AG04450 (cell line): ENCODE measurements at regions not wholly inside any gene's neighbourhood (a gene's known extent, or its start where the extent isn't known, plus 50 kb on each side); places are given as distances from the start of the nearest gene placed in this dataset.

ENCODE experiments used
- CTCF ChIA-PET: fragments of 300-600, 350-600 bp; formaldehyde crosslinking; extraction: SDS; loops from one replicate; lab custom pipeline; 2022; ENCODE audit warnings: antibody characterized with exemption, inconsistent platforms; lab: Charles Lee
- POLR2A ChIA-PET: fragments of 350-600 bp; formaldehyde crosslinking; extraction: SDS; loops from one replicate; lab custom pipeline; 2021; ENCODE audit warnings: antibody characterized with exemption, inconsistent platforms; lab: Yijun Ruan, JAX
- DNase-seq: peaks from one replicate; pipeline ENCODE4 v3.0.0-alpha.2; 2011; ENCODE audit warnings: low read depth, low spot score
- H3K27ac ChIP-seq: one replicate; pipeline ENCODE4 v1.5.1; 2012; ENCODE audit warnings: low read depth, low read length, control low read depth
- H3K27me3 ChIP-seq: one replicate; pipeline ENCODE4 v1.6.0; 2012; ENCODE audit warnings: low read length; ENCODE audit not compliant: control insufficient read depth, insufficient read depth
- H3K4me3 ChIP-seq: 2 replicates; pipeline ENCODE4 v1.5.1; 2011; ENCODE audit warnings: mild to moderate bottlenecking, low read depth, low read length, control low read depth
- H3K9me3 ChIP-seq: 2 replicates; pipeline ENCODE4 v1.5.1; 2012; ENCODE audit warnings: low read length; ENCODE audit not compliant: control insufficient read depth, insufficient read depth
- TF ChIP-seq, protein P1 (sequence below): IDR thresholded peaks from 2 replicates; pipeline ENCODE4 v1.5.1; 2011; ENCODE audit warnings: low read depth, low read length, control low read depth, inconsistent platforms

DNA sequence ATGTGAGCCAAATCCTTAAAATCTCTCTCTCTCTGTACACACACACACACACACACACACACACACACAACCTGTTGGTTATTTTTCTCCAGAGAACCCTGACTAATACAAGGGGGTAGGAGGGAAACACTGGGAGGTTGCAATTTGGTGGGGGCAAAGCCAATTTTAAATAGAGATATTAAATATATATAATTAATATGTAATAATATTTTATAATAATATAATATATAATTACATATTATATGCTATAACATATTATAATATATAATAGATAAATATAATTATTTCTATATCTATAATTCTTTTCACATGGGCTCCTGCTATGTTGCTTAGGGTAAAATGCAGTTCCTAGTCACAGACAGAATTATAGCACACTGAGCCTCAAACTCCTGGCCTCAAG lies 1354.2 kb downstream of the FSTL5 start:
- no peak overlapping the region for H3K27ac ChIP-seq
- no peaks in the 10 kb centered on the region for H3K27me3 ChIP-seq
- no peaks in the 10 kb centered on the region for H3K9me3 ChIP-seq
- H3K4me3 ChIP-seq: no peak overlapping the region
- CTCF ChIA-PET: no interaction called here
- DNase-seq: no peak
- POLR2A ChIA-PET: no interaction called here
- TF ChIP-seq, protein P1, sequence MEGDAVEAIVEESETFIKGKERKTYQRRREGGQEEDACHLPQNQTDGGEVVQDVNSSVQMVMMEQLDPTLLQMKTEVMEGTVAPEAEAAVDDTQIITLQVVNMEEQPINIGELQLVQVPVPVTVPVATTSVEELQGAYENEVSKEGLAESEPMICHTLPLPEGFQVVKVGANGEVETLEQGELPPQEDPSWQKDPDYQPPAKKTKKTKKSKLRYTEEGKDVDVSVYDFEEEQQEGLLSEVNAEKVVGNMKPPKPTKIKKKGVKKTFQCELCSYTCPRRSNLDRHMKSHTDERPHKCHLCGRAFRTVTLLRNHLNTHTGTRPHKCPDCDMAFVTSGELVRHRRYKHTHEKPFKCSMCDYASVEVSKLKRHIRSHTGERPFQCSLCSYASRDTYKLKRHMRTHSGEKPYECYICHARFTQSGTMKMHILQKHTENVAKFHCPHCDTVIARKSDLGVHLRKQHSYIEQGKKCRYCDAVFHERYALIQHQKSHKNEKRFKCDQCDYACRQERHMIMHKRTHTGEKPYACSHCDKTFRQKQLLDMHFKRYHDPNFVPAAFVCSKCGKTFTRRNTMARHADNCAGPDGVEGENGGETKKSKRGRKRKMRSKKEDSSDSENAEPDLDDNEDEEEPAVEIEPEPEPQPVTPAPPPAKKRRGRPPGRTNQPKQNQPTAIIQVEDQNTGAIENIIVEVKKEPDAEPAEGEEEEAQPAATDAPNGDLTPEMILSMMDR: no peak

DNA sequence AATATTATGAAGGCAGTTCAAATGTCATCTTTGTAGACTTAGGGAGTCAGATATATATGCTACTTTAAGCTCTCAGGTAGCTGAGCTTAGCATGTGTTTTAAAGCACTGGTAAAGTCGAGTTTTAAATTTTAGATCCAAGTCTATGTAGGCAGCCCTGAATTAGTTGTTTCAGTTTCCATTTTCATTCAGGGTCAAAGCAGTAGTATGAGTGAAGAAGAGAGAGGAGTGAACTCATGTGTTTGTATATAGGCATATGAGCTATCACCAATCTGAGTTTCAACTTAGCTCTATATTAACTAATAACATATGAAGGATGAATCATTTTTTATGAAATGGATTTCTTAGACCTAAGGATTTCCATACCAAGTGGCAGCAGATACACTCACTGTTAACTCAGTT lies 1353.4 kb downstream of the FSTL5 start:
- POLR2A ChIA-PET: no interaction called here
- H3K9me3 ChIP-seq: no peaks in the 10 kb centered on the region
- no peak for DNase-seq
- TF ChIP-seq, protein P1: no peak
- H3K27me3 ChIP-seq: no peaks in the 10 kb centered on the region
- no peak overlapping the region for H3K27ac ChIP-seq
- CTCF ChIA-PET: no interaction called here
- H3K4me3 ChIP-seq: no peak overlapping the region

DNA sequence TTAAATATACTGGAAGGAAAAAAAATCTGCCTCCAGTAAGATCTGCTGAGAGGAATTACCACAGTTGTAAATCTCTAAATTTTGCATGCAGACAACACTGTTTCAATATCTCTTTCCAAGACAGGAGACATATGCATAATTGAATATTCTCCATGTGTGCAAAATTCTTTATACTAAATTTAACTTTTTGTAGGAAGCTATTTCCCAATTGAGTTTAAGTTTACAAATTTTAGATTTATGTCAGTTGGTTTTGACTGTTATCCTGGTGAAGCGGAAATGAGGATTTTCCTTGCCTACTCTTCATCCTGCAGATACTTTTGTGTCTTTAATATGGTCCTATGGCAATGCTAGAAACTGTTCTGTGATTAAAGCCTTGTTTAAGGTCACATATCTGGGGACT lies 1352.9 kb downstream of the FSTL5 start:
- H3K4me3 ChIP-seq: no peak overlapping the region
- ChIA-PET CTCF (no interaction called here), POLR2A (no interaction called here)
- H3K27ac ChIP-seq: no peak overlapping the region
- no peak for DNase-seq
- H3K27me3 ChIP-seq: no peaks in the 10 kb centered on the region
- no peaks in the 10 kb centered on the region for H3K9me3 ChIP-seq
- TF ChIP-seq, protein P1: no peak

DNA sequence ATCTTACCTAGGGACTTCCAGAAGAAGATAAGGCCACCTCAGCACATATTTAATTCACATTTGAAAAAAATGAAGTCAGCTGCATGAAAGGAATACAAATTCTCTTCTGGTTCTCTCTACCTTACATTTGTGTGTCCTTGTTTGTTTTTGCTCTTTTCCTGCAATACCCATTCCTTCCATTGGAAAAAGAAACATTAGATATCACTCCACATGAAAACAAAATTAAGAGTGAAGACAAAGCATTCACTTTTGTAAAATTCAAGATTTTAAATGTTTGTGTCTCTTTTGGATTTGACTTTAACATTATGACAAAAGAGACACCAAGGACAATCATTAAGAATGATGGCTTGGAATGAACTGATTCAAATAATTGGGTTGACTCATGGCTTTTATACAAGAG lies 1351.8 kb downstream of the FSTL5 start:
- Histone ChIP-seq H3K27ac (no peak overlapping the region), H3K4me3 (no peak overlapping the region), H3K9me3 (no peaks in the 10 kb centered on the region), H3K27me3 (no peaks in the 10 kb centered on the region)
- DNase-seq: no peak
- ChIA-PET CTCF (no interaction called here), POLR2A (no interaction called here)
- TF ChIP-seq, protein P1: no peak

DNA sequence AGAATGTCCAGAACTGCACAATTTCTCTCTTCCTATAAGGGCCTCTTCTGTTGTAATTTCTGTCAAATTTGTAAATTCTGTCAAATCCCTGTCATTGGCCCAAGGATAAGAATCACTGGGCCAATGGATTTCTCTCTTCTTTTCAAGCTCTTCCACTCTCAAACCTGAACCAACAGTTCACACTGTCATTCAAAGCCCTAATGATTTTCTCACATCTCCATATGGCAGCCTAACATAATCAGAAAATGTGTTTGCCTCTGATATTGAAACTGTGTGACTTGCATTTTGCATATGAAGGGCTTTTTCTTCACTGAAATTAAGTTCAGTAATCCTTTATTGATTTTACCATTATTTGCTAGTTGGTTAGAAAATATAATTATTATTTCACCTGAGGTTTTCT lies 1349.1 kb downstream of the FSTL5 start:
- H3K9me3 ChIP-seq: no peaks in the 10 kb centered on the region
- no peak overlapping the region for H3K27ac ChIP-seq
- DNase-seq: no peak
- H3K27me3 ChIP-seq: no peaks in the 10 kb centered on the region
- no peak overlapping the region for H3K4me3 ChIP-seq
- POLR2A ChIA-PET: no interaction called here
- TF ChIP-seq, protein P1: no peak
- CTCF ChIA-PET: no interaction called here
